ENCODE measurements at regions not wholly inside any gene's neighbourhood (a gene's known extent, or its start where the extent isn't known, plus 50 kb on each side); places are given as distances from the start of the nearest gene placed in this dataset.

DNA sequence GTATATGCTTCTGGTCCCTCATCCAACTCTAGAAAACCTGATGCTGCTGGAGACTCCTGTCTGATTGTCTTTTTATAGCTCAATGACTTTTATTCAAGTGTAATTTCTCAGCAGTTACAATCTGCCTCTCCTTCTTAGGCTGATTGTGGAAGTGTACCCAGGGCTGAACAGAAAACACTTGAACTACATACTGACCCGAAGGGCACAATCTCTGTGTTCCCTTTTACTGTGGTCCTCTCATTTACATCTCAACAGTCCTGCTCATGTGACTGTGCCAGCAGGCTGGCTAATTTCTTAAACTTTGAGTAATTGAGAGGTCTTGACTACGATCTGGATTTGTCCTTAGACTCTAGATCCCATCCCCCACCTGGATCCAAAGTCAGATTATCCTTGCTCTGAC is 863.4 kb downstream of the PDHA2 start:
- no peak for TF ChIP-seq CTCF (conservative IDR thresholded peaks at IDR 0.05; ENCODE audit: low read length)
- no peak for TF ChIP-seq EZH2phosphoT487 (IDR thresholded peaks at IDR 0.05; ENCODE audit: borderline replicate concordance, low read depth, low read length)

Measured in OCI-LY7 (cell line).